ENCODE measurements at regions not wholly inside any gene's neighbourhood (a gene's known extent, or its start where the extent isn't known, plus 50 kb on each side); places are given as distances from the start of the nearest gene placed in this dataset.
A peak's percentile ranks its signal among the peaks of the same experiment; 100 is the strongest.

GRCh38 chr11:110984147-110984546 lies 261.4 kb upstream of the POU2AF2 start:
- peak; percentile 91 for DNase-seq (ENCODE audit: low read depth)

DNA sequence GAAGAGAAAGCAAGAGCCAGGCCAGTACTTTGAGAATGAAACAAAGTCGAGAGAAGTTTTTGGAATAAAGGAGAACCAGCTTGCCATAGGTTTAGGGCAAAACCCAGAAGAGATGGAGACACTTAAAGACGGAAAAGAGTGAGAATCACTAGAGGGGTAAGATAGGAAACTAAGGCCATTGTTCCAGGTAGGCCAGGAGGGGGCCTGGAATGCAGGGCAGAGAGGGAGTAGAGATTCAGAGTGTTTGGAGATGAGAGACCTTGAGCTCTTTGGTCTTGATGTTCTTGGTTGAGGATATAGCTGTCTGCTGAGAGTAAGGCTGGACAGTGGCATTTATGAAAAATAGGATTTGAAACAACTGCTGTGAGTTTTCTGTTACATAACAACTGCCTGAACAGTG lies 263.3 kb upstream of the POU2AF2 start:
- DNase-seq (ENCODE audit: low read depth): no peak

DNA sequence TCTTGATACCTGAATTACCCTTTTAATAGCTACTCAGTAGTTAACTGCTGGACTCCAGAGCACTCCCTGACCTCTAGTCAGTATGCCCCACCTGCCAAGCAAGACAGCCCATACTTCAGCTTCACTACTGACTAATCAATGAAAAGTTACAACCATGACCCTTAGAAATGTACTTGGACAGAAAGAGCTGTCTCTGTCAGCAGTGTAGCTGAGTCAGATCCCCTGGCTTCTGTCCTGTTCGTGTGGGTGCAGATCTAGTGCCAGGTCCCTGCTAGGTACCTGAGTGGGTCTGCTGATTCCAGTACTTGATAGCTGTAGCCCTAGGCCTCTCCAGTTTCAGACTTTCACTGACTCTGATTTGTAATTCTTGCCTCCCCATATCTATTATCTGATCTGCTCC lies 265.8 kb upstream of the POU2AF2 start:
- peak; percentile 40 for DNase-seq (ENCODE audit: low read depth)

- no peak for DNase-seq (ENCODE audit: low read depth)
Measured at GRCh38 chr11:110977661-110978060, 265.4 kb upstream of the ARHGAP20 start.

DNA sequence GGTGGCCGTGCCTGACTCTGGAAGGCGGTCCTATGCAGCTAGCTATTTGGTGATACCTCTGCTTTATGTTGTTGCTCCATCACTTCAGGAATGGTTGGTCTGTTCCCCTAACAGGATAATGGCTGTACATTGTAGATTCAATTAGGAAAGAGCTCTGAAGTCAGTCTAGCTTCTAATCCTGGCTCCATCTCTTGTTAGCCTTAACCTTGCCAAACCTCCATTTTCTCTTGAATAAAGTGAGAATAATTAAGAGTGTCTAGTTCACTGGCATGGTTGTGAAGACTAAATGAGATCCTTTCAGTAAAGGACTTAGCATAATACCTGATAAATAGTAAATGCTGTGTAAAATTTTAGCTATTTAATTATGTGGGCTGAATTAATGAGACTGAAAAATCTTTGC lies 262.5 kb upstream of the ARHGAP20 start:
- DNase-seq (ENCODE audit: low read depth): no peak

DNA sequence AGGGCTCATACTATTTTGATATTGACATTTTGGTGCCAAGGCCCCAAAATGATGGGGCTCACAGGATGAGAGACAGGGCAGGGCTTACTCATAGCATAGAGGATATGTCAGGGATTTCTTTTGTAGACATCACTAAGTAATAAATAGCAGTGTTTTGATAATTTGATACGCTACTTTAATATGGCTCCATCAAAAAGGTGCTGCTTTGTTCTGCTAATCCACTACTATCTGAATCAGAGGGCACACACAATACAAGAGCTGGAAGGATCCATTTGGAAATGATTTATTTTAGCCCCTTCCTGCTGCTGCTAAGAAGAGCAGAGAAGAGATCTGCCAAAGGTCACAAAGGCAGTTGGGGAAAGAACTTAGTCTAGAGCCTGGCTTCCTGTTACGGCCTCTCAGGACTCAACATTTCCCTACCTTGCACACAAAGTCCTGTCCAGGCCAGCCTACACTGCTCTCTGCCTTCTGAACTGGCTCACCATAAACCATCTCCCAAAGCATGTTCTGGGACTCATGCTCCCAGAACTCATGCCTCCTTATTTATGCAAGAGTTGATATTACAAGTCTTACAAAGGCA lies 261.3 kb upstream of the ARHGAP20 start:
- DNase-seq (ENCODE audit: low read depth): no peak

DNA sequence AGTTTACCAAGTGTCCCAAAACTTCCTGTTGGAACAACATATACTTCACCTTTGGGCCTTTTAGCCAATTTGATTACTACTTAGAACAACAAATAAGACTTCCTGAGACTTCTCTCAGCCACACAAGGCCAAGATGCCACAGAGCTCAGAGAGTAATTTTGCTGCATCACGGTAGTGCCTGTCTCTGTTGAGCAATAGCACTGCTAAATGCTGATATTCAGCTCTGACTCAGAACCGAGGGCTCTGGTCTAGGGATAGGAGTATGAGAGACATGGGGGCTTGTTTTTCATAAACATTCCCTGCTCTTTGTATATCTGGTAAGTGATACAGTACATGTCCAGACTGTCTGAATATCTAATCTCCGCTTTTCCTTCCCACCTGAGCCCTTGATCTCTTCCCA lies 260.4 kb upstream of the ARHGAP20 start:
- DNase-seq (ENCODE audit: low read depth): peak; percentile 98

DNA sequence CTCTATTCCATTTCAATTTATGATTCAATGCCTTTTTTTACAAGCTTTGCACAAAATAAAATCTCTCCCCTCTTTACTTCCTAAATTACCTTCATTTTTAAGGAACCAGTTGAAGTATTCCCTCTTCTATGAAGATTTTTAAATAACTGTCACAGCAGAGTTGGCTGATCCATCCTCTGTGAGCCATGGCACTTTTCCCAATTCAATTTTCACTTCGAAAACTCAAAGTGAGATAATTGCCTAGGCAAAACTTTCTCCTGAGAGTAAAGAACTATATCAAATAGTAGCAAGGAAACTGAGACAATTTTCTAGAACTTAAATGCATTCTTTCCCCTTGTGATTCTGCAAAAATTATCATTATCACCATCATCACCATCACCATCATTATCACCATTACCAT lies 259.9 kb upstream of the ARHGAP20 start:
- DNase-seq (ENCODE audit: low read depth): no peak

DNA sequence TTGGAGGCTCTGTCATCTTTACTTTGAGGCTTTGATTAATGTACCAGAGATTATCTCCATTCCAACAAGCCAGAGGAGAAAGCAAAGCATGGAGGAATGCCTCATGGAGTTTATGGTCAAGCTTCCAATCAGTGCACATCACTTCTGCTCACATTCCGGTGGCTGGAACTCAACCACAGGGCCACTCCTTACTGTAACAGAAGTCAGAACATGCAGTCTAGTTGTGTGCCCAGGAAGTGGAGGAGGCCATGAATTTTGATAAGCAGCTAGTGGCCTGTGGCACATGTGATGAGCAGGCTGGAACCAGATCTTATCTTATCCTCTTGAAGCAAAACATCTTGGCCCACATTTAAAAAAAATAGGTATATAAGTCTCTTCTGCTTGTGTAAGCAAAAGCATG lies 258.9 kb upstream of the ARHGAP20 start:
- DNase-seq (ENCODE audit: low read depth): peak; percentile 98

GRCh38 chr11:110968348-110969062 lies 256.3 kb upstream of the ARHGAP20 start:
- DNase-seq (ENCODE audit: low read depth): peak; percentile 82

DNA sequence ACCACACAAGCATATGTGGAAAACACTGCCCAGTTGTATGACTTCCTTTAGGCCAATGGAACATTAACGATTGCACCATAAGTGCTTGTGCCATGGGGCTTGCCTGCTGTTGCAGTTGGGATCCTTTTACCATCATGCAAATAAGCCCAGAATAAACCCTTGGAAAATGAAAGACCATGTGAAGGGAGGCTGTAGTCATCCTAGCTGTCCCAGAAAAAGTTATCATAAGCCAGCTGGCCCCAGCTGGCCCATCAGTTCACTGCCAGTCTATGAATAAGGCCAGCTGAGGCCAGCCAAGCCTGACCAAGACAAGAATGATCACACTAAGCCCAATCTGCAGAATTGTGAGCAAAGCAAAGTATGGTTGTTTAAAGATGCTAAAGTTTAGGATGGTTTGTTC lies 253.9 kb upstream of the ARHGAP20 start:
- no peak for DNase-seq (ENCODE audit: low read depth)

DNA sequence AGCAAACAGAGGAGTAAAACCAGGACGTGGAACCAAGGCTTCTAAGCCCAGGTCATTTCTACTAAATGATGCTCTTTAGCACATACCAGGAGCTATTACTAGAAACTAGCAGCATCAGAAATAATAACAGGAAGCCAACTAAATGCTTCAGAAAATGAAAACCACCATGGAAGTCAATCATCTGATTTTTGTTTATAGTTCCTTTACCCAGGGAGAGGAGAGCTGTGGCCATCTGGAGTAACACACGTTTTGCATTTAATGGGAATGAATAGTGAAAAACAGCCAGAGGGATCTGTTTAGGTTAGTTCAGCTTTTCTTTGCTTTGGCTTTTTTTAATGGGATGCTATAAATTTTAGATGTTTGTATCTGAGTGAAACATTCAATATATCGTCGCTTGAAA lies 250.7 kb upstream of the ARHGAP20 start:
- DNase-seq (ENCODE audit: low read depth): no peak

DNA sequence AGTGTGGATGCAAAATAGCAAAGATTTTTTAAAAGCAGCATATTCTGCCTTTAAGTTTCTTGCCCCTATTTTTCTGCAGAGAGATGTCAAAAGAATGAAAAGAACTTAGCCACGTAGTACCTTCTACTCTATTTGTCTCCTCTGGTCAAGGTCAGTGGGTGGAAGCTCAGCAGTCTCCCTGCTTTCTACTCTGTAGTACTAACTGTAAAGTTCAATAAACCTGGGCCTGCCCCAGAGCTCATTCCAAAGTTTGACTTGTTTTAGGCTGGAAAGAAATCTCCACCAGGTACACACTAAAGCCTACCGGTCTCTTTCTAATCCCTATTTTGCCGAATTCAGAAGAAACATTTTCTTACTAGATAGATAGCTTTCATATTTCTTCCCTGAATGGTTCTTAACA lies 247.9 kb upstream of the ARHGAP20 start:
- no peak for DNase-seq (ENCODE audit: low read depth)

GRCh38 chr11:110958216-110958615 lies 246.0 kb upstream of the ARHGAP20 start:
- DNase-seq (ENCODE audit: low read depth): no peak

- peak; percentile 98 for DNase-seq (ENCODE audit: low read depth)
Measured at GRCh38 chr11:110955776-110956175, 243.5 kb upstream of the ARHGAP20 start.

DNA sequence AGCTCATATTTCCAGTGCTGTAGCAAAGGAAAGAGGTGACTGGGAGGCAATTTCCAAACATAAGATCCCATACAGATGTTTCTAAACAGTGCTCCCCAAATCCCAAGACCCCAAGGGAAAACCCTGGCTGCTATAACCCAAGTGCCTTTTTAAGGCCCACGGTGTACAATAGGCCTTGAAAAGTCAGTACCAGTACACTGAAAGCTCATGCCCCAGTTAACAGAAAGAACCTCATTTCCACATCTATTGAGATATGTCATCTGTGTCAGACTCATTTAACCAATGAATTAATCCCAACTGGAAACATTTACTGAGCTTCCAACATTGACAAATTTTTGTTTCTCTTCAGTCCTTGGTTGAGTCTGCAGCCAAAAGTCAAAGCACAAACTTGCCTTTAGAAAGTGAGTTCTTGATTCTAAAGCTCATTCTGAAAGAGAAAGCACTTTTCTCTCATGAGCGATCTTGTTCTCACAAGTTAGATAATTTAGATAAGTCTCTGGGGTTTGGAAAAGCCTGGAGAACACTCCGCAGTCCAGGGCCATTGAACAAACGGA lies 239.8 kb upstream of the ARHGAP20 start:
- no peak for DNase-seq (ENCODE audit: low read depth)

DNA sequence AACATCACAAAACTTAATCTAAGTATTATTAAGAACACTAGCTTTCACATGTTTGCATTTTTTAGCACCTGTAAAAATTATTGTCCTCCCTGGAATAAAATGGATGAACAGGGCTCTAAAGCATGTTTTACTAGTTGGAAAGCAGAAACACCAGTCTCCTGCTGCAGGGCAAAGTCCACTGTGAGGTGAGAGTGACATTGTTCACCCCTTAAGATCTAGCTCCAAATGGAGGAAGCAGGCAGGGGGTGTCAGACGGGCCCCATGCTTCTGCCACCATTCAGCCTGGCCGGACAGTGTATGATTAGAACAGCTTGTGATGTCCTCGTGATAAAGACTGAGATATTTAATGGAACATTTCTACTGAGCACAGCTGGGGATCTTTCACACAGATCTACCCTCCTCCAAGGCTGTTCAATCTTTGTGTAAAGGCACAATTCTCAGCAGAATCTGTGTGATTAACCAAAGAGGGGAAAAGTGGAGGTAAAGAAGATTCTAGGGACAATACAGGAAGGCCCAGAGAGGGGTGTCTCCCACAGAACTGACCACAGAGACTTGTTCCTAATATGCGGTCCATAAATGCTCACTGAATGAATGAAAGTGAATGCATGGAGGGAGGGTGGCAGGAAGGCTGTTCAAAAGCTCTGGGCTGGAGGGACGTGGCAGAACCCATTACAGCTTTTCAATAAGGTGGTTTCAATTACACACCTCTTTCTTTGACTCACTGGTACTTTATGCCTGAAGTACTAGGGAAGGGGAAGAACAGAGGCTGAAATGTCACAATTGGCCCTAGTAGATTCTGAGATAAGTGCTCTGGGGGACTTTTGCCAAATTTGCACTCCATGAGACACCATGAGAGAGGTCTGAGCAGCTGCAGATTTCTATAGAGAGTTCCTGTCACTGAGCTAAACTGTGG lies 239.1 kb upstream of the ARHGAP20 start:
- no peak for DNase-seq (ENCODE audit: low read depth)

DNA sequence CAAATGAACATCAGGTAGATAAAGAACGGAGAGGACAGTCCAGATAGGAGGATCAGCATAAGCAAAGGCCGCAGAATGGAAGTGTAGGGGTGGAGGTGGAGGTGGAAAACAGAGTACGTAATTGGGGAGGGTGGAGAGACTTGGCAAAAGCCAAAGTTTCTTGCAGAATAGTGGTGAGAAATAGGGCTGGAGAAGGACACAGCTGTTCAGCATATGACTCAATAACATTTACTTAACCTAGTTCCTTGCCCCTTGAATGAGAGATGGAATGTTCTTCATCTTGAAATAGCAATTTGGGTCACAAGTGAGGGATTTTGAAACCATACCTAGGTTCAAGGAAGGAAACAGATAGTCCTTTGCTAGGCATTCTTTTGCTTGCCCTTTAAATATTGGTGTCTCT lies 235.9 kb upstream of the ARHGAP20 start:
- peak; percentile 59 for DNase-seq (ENCODE audit: low read depth)

GRCh38 chr11:110947096-110947495 lies 234.9 kb upstream of the ARHGAP20 start:
- DNase-seq (ENCODE audit: low read depth): no peak

- no peak for DNase-seq (ENCODE audit: low read depth)
Measured at GRCh38 chr11:110939471-110939870, 227.2 kb upstream of the ARHGAP20 start.

DNA sequence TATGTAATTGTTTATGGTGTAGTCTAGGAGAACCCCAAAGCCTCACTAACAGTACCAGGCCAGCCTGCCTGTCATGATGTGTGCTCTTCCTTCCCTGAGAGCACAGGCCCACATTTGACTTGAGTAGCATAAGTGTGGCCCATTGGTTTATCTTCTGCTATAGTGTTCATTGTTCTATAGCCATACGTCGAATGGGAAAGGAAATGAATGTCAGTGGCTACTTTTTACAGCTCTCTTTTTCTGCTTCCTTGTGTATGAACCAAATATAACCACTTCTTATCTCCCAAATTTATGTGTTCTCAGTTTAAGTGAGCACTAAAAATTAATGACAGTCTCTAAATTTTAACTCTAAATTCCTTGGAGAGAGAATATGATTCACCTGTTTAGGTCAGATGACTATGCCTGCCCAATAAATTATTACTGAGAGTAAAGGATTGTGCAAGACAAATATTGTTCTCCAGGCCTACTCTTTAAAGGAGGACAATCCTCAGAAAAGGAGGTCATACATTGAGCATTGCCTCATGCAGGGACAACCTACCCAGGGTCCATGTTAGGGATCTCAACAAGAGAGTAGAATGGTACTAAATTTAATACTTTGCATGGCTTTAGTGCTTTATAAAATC lies 222.9 kb upstream of the ARHGAP20 start:
- DNase-seq (ENCODE audit: low read depth): peak; percentile 66

- no peak for DNase-seq (ENCODE audit: low read depth)
Measured at GRCh38 chr11:110929129-110929528, 216.9 kb upstream of the ARHGAP20 start.

Measured in amniotic epithelial cell (primary cell).